Right lung (tissue), 2 donors: ENCODE measurements at regions not wholly inside any gene's neighbourhood (a gene's known extent, or its start where the extent isn't known, plus 50 kb on each side); places are given as distances from the start of the nearest gene placed in this dataset.
A peak's percentile ranks its signal among the peaks of the same experiment; 100 is the strongest.
"Not testable (repeated sequence)": the region's sequence is repeated elsewhere in the genome, so short reads cannot be mapped to it uniquely, and the experiment has no call there.

Experiments
- DNase-seq, 2 donors: peaks; one replicate each; pipeline ENCODE4 v3.0.0-alpha.2; 2013

GRCh38 chr2:198307093-198307492 is 502.7 kb downstream of the PLCL1 start:
- DNase-seq = no peak

- no peak for DNase-seq
These were observed 500.5 kb downstream of the PLCL1 start for GRCh38 chr2:198304859-198305258.

- DNase-seq = no peak
These were observed 493.0 kb downstream of the PLCL1 start for GRCh38 chr2:198297350-198297749.

GRCh38 chr2:198296665-198297308 is 492.4 kb downstream of the PLCL1 start:
- peak; percentile 59 to 78 for DNase-seq

- no peak for DNase-seq
These were observed 488.9 kb downstream of the PLCL1 start for GRCh38 chr2:198293281-198293680.

GRCh38 chr2:198289811-198290210 is 485.4 kb downstream of the PLCL1 start:
- no peak for DNase-seq

- DNase-seq = no peak
These were observed 483.3 kb downstream of the PLCL1 start for GRCh38 chr2:198287706-198288105.

- no peak for DNase-seq
These were observed 480.8 kb downstream of the PLCL1 start for GRCh38 chr2:198285216-198285615.

GRCh38 chr2:198283146-198283545 is 478.8 kb downstream of the PLCL1 start:
- no peak for DNase-seq

- DNase-seq = no peak
These were observed 477.7 kb downstream of the PLCL1 start for GRCh38 chr2:198282061-198282460.

- DNase-seq = no peak
These were observed 475.8 kb downstream of the PLCL1 start for GRCh38 chr2:198280145-198280544.

GRCh38 chr2:198279026-198279425 is 474.6 kb downstream of the PLCL1 start:
- no peak for DNase-seq

- DNase-seq = no peak
These were observed 472.8 kb downstream of the PLCL1 start for GRCh38 chr2:198277181-198277580.

GRCh38 chr2:198273660-198274059 is 469.3 kb downstream of the PLCL1 start:
- no peak for DNase-seq

GRCh38 chr2:198270157-198270556 is 465.8 kb downstream of the PLCL1 start:
- DNase-seq = not testable (repeated sequence)

GRCh38 chr2:198268519-198268918 is 464.1 kb downstream of the PLCL1 start:
- no peak for DNase-seq

- no peak for DNase-seq
These were observed 455.1 kb downstream of the PLCL1 start for GRCh38 chr2:198259496-198259895.

- DNase-seq = no peak
These were observed 450.2 kb downstream of the PLCL1 start for GRCh38 chr2:198254536-198255090.

- DNase-seq = no peak
These were observed 449.6 kb downstream of the PLCL1 start for GRCh38 chr2:198253995-198254394.

- DNase-seq = no peak
These were observed 448.1 kb downstream of the PLCL1 start for GRCh38 chr2:198252472-198252871.

- no peak for DNase-seq
These were observed 437.7 kb downstream of the PLCL1 start for GRCh38 chr2:198242093-198242492.

GRCh38 chr2:198238429-198238828 is 434.0 kb downstream of the PLCL1 start:
- DNase-seq = no peak

GRCh38 chr2:198236338-198236737 is 431.9 kb downstream of the PLCL1 start:
- DNase-seq = no peak

- no peak for DNase-seq
These were observed 427.9 kb downstream of the PLCL1 start for GRCh38 chr2:198232281-198232680.
